Left ventricle myocardium superior (tissue), 1 donor: ENCODE measurements at regions not wholly inside any gene's neighbourhood (a gene's known extent, or its start where the extent isn't known, plus 50 kb on each side); places are given as distances from the start of the nearest gene placed in this dataset.
"Not testable (repeated sequence)": the region's sequence is repeated elsewhere in the genome, so short reads cannot be mapped to it uniquely, and the experiment has no call there.

Experiments used
- ATAC-seq: fragments of 200-7000 bp; cut with Tn5 transposase; one replicate; pipeline ENCODE4 v1.9.1; 2020; ENCODE audit warnings: mild to moderate bottlenecking, moderate library complexity
- DNase-seq: peaks from one replicate; pipeline ENCODE4 v3.0.0-alpha.2; 2020
- intact Hi-C: fragments of 100-400 bp; cut with micrococcal nuclease; formaldehyde crosslinking; loops from one replicate; pipeline ENCODE4 v1.11.0; 2022
- donor health status: DM: no; HTN: yes; CAD: no; lungs with severe emphysema.

DNA sequence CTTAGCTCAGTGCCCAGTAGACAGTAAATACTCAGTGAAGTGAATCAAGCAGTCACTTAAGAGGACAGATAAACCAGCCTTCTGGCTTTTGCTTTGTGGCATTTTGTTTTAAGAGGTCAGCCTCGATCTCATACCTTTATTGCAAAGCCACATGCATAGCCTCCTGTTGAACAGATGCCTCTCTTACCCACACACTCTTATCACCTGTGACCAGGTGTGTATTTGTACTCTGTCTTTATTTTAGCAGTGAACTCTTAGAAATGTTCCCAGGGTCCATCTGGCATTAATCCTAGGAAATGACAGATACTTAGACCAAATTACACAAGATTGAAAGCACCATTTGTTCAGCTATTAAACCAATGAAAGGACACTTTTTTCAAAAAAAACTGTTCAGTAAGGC lies 1426.5 kb downstream of the CDH11 start:
- intact Hi-C loops: no loop called here
- no peak for DNase-seq

DNA sequence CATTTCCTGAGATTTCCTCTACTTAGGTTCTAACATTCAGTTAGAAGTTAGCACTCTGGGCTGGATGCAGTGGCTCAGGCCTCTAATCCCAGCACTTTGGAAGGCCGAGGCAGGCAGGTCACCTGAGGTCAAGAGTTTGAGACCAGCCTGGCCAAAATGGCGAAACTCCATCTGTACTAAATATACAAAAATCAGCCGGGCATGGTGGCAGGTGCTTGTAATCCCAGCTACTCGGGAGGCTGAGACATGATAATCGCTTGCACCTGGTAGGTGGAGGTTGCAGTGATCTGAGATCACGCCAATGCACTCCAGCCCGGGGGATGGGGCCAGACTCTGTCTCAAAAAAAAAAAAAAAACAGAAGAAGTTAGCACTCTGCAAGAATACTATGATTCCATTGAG lies 1430.9 kb downstream of the CDH11 start:
- intact Hi-C loops: no loop called here
- DNase-seq (no peak), ATAC-seq (no peak)

More for the DNA sequence above, 1426.5 kb downstream of the CDH11 start:
- ATAC-seq: no peak

DNA sequence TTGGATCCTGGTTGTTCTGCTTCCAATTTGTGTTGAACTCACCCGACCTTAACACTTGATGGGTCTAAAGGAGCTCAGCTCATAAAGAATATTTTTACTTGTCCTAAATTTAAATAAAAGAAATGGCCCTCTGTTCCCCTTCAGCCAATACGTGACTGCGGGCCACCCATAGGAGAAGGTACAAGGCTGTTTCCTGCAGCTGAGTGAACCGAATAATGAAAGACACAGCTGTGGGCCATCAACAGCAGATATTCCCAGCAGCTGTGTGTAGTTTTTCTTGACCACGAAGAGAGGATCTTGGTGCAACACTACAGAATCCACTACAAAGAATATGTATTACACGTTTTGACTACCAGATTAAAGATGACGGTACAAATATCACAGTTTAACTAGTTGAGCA lies 1431.6 kb downstream of the CDH11 start:
- intact Hi-C loops: no loop called here
- no peak for ATAC-seq
- DNase-seq: no peak

DNA sequence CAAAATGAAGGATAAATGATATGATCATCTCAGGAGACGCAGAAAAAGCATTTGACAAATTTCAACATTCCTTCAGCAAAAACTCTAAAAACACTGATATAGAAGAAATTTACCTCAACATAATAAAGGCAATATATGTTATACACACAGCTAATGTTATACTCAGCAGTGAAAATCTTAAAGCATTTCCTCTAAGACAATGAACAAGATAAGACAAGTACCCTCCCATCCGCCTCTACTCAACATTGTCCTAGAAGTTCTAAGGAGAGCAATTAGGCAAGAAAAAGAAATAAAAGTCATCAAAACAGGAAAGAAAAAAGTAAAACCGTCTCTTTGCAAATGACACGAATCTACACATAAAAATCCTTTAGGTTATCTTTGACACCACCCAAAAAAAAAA lies 1432.8 kb downstream of the CDH11 start:
- intact Hi-C loops: no loop called here
- no peak for DNase-seq
- ATAC-seq: no peak

DNA sequence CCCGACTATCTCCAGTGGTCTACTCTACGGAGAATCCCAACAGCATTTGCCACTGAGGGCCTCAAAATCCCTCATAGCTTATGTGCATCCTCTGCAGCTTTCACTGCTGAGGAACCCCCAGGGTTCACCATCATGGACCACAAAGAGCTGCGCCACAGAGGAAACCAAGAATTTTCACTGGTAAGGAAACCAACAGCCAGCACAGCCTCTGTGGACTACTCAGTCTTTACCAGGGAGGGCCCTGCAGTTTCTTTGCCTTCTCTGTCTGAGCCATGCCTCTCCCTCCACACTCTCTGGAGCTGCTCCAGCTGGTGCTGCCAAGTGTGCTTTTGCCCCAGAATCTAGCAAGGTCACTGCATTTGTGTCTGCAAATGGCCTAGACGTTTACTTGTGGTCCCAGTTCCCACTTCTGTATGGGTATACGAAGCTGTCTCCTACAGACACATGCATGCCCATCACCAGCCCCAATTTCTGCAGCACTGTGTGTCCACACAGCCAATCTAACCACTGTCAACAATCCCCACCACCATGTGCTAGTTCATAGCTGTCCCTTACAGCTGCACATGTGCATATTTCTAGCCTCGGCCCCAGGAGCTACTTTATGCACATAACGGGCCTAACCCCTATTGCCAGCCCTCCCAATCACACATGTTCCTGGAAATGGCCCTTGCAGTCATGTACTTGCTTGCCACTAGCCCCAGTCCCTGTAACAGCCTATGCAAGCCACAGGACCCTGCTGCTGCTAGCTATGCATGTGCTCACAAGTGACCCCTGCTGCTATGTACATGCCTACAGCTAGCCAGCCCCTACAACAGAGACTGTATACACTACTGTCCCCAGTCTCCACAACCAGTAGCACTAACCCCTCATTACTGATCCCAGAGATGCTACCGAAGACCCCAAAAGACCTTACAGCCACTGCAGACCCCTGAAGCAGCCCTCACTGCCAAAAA lies 1437.4 kb downstream of the CDH11 start:
- intact Hi-C loops: no loop called here
- no peak for ATAC-seq
- DNase-seq: no peak

DNA sequence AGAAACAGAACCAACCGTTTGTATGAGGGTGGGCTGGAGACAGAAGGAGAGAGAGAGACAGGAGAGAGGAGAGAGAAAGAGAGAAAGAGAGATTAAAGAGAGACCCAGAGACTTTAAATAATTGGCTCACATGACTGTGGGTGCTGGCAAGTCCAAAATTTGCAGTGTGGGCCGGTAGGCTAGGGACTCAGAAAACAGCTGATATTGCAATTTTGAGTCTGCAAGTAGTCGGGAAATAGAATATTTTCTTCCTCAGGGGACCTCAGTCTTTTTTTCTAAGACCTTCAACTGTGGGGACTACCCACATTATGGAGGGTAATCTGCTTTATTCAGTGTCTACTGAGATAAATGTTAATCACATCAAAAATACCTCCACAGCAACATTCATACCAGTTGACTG lies 1439.0 kb downstream of the CDH11 start:
- ATAC-seq (no peak), DNase-seq (no peak)
- intact Hi-C loops: no loop called here

DNA sequence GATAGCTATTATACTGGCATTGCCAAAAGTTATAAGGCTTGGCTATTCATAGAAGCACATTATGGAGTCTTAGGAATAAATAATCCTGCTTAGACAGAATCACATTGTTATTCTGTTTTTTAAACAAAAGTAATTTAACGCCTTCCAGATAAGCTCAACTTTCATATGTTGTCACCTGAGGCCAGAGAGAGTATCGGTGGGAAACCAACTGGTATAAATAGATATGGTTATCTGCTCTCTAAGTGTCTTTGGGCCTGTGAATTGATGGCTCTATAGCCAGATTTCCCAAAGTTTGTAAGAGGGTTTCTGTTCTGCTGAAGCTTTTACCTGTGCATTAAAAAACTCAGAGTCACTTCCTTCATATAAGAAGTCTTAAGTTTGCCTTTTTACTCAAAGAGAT lies 1449.4 kb downstream of the CDH11 start:
- no peak for DNase-seq
- intact Hi-C loops: no loop called here
- no peak for ATAC-seq

DNA sequence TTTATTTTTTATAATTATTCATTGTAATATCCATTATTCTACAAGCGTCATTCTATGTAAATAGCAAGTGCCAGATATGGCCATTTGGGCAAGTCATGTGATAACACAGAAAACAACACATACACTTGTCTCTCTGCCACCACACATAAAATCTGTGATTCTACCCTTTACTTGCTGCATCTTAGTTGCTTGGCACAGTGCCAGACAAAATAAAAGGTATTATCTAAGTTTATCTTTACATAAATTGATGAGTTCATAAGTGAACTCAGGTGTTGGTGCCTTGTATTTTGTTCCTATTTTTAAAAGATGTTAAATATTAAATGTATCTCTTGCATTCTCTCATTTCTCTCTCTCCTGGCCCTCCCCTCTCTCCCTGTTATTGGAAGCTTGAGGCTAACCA lies 1458.7 kb downstream of the CDH11 start:
- DNase-seq (no peak), ATAC-seq (no peak)
- intact Hi-C loops: no loop called here

DNA sequence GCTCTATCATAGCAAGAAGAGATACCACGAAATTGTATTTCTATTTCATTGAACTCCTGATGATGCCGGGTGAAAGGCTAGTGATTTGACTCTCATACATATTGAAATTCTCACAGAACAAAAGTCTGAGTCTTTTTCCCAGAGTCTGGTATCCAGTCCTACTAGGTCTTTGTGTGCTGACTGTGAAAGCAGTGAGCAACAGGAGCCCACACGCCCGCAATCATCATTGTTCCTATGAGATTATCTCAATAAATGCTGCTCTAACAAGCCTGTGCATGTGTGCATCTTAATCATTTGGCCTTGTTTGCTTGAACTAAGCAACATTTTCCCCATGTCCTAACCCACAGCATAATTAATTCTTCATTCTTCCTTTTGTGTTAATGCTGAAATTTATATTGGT lies 1466.0 kb downstream of the CDH11 start:
- no peak for ATAC-seq
- intact Hi-C loops: no loop called here
- DNase-seq: no peak

DNA sequence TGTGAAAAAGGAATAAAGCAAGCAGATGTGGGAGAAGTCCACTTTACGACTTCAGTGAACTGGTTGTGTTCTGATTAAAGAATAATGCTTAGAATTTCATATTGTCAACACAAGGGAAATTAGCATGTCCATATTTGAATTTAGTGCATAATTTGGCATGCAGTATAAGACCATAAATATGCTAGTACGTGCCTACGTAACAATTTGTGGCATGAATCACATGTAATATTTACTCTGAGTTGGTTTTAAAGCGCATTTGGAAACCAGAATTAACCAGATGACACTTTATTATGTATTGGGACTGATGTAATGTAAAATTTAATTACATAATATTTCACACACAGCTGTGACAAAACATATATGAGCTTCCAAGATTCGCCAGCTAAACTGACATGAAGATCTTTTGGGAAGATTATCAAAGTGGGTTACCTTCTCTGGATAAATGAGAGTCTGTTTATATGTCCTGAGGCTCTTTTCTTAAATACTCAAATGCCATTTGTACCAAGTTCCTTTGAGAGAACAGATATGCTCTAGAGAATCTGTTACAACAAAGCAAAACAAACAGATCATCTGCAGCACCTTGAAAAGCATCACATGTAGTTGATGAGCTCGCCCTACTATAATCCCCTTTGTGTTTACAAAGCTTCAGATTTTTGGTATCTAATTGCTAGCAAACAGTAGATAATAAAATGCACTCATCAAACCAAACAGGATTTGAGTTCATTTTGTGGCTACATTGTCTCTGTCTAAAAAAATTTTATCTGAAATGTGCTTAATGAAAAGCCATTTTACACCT lies 1468.6 kb downstream of the CDH11 start:
- ATAC-seq (no peak), DNase-seq (no peak)
- intact Hi-C loops: no loop called here

DNA sequence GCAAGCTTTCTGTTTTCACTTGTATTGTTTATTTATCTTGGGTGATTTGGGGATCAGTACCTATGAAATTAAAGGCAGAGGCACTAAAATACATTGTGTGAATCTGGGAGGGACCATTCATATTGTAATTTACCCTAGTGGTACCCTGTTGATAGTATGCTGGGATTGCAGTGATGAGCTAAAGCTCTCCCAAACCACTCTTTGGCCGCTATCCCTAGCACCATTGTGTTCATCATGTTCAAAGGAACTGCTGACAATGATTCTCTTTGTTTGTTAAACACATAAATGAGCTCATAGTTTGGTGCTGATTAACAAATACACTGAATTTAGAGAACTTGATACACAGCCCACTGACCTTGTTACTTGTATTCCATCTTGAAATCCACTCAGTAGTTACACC lies 1469.8 kb downstream of the CDH11 start:
- DNase-seq (no peak), ATAC-seq (no peak)
- intact Hi-C loops: no loop called here

DNA sequence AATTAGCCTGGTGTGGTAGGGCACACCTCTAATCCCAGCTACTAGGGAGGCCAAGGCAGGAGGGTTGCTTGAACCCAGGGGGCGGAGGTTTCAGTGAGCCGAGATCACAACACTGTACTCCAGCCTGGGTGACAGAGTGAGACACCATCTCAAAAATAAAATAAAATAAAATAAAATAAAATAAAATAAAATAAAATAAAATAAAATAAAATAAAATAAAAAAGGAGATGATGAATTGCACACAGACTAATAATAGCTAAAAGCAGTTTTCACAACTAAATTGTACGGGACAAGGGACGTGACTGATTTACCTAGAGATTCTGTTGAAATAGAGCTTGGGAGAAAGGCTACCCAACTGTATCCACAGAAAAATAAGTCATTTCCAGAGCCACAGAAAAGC lies 1471.3 kb downstream of the CDH11 start:
- intact Hi-C loops: no loop called here
- DNase-seq: no peak
- no peak for ATAC-seq

DNA sequence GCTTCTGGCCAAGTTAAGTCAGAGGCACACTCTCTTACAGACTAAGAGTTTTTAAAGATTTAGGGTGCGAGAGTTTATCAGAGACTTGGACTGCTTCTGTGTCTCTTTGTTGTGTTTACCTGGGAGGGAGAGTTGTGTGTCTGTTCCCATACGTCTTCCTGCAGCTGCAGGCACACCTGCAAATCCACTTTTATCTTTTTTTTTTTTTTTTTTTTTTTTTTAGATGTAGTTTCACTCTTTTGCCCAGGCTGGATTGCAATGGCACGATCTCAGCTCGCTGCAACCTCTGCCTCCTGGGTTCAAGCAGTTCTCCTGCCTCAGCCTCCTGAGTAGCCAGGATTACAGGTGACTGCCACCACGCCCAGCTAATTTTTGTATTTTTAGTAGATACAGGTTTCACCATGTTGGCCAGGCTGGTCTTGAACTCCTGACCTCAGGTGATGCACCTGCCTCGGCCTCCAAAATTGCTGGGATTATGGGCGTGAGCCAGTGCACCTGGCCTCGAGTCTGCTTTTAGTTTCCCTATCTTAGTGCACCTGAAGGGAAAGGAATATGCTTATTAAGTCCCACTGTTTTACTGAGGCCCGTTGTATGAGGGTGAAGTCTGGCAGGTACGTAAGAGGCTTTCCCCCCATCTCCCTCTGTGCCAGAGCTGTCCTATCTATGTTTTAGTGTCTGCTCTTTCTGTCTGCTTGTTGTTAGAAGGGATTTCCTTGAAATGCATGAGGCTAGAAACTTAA lies 1488.0 kb downstream of the CDH11 start:
- ATAC-seq, intact Hi-C loops: not testable (repeated sequence)

DNA sequence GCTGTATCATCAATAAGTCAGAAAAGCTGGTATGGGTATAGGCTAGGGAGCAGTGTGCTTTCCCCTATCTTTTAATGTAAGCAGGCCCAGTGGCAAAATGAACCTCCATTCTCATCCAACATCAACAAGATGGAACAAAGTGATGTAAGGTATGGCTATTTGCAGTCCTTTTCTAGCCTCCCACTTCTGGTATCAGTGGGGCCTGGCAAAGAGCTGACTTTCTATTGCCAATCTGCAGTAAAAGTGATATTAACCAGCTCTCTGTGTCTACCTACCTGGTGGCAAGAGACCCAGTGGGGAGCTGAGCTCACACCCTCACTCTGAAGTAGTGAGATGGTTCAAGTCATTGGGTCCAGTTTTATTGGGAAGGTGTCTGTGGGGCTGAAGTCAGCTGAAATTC lies 1492.6 kb downstream of the CDH11 start:
- DNase-seq (no peak), ATAC-seq (no peak)
- intact Hi-C loops: no loop called here

More for the DNA sequence above, 1488.0 kb downstream of the CDH11 start:
- not testable (repeated sequence) for DNase-seq

DNA sequence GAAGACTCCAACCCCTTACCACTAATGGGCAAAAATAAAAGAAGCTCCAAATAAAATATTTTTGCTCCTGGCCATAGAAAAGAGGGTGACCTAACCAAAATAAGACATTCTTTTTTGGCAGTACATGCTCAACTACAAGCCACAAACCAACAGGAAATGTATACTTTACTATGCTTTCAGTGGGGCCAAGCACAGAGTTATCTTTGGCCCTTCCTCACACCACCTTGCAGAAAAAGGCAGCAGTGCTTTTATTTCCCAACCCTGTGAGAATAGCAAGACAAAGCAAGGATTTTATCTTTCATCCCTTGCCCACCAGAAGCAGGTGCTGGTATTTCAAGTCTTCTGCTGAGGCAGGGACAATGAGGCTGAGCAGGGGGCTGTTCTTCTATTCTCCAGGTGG lies 1493.1 kb downstream of the CDH11 start:
- DNase-seq (no peak), ATAC-seq (no peak)
- intact Hi-C loops: no loop called here

DNA sequence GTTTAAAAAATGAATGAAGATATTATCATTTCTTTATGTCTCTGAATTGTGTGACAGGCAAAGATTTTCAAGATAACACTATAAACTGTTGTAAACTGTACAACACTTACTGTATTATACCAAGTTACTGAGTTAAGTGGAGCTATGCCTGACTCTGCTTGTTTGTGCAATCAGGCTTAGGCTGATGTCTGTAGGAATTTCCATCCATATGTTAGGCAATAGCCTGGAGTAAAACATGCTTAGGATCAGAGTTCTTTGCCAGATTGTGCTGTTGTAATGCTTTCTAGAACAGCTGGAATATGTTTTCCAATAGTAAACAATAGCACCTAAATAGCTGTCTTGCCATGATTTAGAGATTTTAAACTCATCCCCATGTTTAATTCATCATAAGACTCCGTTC lies 1496.7 kb downstream of the CDH11 start:
- no peak for DNase-seq
- intact Hi-C loops: no loop called here
- no peak for ATAC-seq

DNA sequence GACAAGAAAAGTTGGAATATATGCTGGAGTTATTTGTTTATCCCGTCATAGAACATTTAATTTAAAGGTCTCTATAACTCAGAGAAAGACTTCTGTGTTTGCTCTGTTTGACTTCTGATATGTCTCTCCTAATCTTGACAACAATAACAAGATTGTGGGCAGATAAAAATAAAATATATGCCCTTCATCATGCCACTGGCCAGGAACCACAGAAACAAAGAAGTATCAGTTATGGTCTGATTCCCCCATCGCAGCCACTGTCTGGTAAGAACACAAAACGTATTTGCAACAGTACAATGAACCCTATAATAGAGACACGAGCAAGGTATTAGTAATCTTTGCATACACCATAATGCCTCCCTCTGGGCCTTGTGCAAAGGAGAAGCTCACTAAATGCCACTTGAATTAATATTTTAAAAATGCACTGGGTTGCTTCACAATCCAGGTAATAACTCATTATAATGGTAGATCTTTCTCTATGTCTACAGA lies 1498.3 kb downstream of the CDH11 start:
- intact Hi-C loops: no loop called here
- ATAC-seq (no peak), DNase-seq (no peak)

DNA sequence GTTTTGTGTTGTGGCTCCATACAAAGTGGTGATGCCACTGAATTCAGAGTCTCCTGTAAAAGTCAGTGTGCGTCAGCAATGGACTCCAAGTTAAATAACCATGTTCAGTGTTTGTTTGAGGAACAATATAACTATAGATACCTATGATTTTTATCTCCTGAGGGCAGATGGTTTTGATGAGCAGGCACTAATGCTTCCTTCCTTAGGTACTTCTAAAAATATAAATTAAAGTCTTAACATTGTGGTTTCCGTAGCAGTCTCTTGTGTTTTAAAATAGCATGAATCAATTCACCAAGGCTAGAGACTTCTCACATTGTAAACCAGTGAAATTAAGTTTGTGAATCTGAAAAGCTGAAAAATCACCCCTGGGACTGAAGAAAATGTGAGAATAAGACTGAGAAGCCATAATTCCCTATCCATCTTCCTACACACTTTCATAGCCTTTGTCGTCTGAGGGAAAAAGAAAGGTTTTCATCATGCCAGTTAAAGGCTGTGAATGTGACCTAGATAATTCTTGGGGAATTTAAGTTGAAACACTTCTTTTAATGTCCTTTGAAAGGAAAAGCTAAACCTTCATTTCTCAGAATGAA lies 1502.9 kb downstream of the CDH11 start:
- DNase-seq: no peak
- intact Hi-C loops: no loop called here
- no peak for ATAC-seq
